DND-41 (cell line): ENCODE measurements at regions not wholly inside any gene's neighbourhood (a gene's known extent, or its start where the extent isn't known, plus 50 kb on each side); places are given as distances from the start of the nearest gene placed in this dataset.

Experiments
- EZH2 ChIP-seq: IDR thresholded peaks from 3 replicates; pipeline ENCODE4 v1.6.1; 2012; ENCODE audit warnings: borderline replicate concordance, low read depth, mild to moderate bottlenecking, moderate library complexity, low read length, inconsistent platforms; ENCODE audit not compliant: severe bottlenecking
- TF ChIP-seq, protein P1 (sequence below): IDR thresholded peaks from 2 replicates; pipeline ENCODE4 v1.5.1; 2012; ENCODE audit warnings: borderline replicate concordance, low read length, moderate library complexity, mild to moderate bottlenecking; ENCODE audit not compliant: poor library complexity, severe bottlenecking; ENCODE audit errors: extremely low read depth

DNA sequence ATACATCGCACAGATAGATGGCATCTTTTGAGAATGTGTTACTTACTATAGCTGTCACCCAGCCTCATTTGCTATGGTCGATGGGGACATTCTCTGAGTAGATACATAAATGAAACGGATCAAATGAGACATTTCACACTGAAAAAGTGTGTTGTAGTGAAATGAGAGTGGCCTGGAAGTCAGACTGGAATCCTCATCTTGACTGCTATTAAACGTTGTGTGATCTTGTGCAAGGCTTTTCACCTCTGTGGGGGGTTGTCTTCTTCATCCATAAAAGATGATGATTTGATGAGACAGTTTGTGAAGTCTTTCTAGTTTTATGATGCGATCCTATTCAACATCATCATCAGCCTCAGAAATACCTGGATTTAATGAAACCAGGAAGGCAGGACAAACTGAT, 155.4 kb upstream of the MYO3A start:
- TF ChIP-seq, protein P1, sequence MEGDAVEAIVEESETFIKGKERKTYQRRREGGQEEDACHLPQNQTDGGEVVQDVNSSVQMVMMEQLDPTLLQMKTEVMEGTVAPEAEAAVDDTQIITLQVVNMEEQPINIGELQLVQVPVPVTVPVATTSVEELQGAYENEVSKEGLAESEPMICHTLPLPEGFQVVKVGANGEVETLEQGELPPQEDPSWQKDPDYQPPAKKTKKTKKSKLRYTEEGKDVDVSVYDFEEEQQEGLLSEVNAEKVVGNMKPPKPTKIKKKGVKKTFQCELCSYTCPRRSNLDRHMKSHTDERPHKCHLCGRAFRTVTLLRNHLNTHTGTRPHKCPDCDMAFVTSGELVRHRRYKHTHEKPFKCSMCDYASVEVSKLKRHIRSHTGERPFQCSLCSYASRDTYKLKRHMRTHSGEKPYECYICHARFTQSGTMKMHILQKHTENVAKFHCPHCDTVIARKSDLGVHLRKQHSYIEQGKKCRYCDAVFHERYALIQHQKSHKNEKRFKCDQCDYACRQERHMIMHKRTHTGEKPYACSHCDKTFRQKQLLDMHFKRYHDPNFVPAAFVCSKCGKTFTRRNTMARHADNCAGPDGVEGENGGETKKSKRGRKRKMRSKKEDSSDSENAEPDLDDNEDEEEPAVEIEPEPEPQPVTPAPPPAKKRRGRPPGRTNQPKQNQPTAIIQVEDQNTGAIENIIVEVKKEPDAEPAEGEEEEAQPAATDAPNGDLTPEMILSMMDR = no peak
- TF ChIP-seq EZH2 = no peak
